Ishikawa (cell line): ENCODE measurements at regions not wholly inside any gene's neighbourhood (a gene's known extent, or its start where the extent isn't known, plus 50 kb on each side); places are given as distances from the start of the nearest gene placed in this dataset.

Experiments
- CEBPB ChIP-seq: IDR thresholded peaks from 2 replicates; pipeline ENCODE4 v1.6.1; 2012
- CREB1 ChIP-seq: IDR thresholded peaks from 2 replicates; pipeline ENCODE4 v1.6.1; 2012; ENCODE audit warnings: low read depth
- EGR1 ChIP-seq: IDR thresholded peaks from 2 replicates; pipeline ENCODE4 v1.6.1; 2012
- EP300 ChIP-seq: IDR thresholded peaks from 2 replicates; pipeline ENCODE4 v1.6.1; 2012; ENCODE audit warnings: borderline replicate concordance
- FOXM1 ChIP-seq: IDR thresholded peaks from 2 replicates; pipeline ENCODE4 v1.6.1; 2012; ENCODE audit warnings: low read depth, borderline replicate concordance
- NFIC ChIP-seq: IDR thresholded peaks from 2 replicates; pipeline ENCODE4 v1.6.1; 2012
- RAD21 ChIP-seq: IDR thresholded peaks from 2 replicates; pipeline ENCODE4 v1.6.1; 2012; ENCODE audit warnings: low read depth
- TAF1 ChIP-seq: IDR thresholded peaks from 2 replicates; pipeline ENCODE4 v1.6.1; 2012; ENCODE audit warnings: low read depth, mild to moderate bottlenecking
- TCF12 ChIP-seq: IDR thresholded peaks from 2 replicates; pipeline ENCODE4 v1.6.1; 2012; ENCODE audit warnings: low read depth
- TEAD4 ChIP-seq: IDR thresholded peaks from 2 replicates; pipeline ENCODE4 v1.6.1; 2012
- YY1 ChIP-seq: IDR thresholded peaks from 2 replicates; pipeline ENCODE4 v1.6.1; 2012; ENCODE audit warnings: low read depth
- ZBTB7A ChIP-seq: IDR thresholded peaks from 2 replicates; pipeline ENCODE4 v1.6.1; 2012; ENCODE audit warnings: low read depth
- TF ChIP-seq, protein P1 (sequence below): IDR thresholded peaks from 2 replicates; pipeline ENCODE4 v1.6.1; 2012
- TF ChIP-seq, protein P2 (sequence below): IDR thresholded peaks from 2 replicates; pipeline ENCODE4 v1.6.1; 2012
- TF ChIP-seq, protein P3 (sequence below): IDR thresholded peaks from 2 replicates; pipeline ENCODE4 v1.6.1; 2012; ENCODE audit warnings: low read depth, mild to moderate bottlenecking

DNA sequence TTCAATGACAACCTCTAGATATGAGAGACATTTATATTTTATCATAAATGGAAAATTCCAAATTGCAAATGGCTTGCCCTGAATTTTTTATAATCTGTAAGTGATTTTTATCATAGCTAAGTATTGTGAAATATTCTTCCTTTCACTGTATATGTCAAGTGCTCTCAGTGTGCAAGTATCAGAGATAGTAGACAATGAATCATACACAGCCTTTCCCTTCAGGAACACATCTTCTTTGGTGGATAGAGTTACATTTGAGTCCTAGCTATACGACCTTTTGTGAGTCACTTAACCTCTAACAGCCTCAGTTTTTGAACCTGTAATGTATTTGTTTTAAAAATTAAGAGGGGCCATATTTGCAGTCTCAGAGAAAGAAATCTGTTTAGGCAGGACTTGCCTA, 350.7 kb upstream of the SEL1L start:
- TF ChIP-seq TEAD4 (no peak), CREB1 (no peak), EGR1 (no peak), ZBTB7A (no peak), YY1 (no peak), NFIC (no peak), RAD21 (no peak), TCF12 (no peak), CEBPB (no peak), EP300 (no peak), FOXM1 (no peak), TAF1 (no peak)
- TF ChIP-seq, protein P1, sequence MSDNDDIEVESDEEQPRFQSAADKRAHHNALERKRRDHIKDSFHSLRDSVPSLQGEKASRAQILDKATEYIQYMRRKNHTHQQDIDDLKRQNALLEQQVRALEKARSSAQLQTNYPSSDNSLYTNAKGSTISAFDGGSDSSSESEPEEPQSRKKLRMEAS = no peak
- TF ChIP-seq, protein P2, sequence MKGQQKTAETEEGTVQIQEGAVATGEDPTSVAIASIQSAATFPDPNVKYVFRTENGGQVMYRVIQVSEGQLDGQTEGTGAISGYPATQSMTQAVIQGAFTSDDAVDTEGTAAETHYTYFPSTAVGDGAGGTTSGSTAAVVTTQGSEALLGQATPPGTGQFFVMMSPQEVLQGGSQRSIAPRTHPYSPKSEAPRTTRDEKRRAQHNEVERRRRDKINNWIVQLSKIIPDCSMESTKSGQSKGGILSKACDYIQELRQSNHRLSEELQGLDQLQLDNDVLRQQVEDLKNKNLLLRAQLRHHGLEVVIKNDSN = no peak
- TF ChIP-seq, protein P3, sequence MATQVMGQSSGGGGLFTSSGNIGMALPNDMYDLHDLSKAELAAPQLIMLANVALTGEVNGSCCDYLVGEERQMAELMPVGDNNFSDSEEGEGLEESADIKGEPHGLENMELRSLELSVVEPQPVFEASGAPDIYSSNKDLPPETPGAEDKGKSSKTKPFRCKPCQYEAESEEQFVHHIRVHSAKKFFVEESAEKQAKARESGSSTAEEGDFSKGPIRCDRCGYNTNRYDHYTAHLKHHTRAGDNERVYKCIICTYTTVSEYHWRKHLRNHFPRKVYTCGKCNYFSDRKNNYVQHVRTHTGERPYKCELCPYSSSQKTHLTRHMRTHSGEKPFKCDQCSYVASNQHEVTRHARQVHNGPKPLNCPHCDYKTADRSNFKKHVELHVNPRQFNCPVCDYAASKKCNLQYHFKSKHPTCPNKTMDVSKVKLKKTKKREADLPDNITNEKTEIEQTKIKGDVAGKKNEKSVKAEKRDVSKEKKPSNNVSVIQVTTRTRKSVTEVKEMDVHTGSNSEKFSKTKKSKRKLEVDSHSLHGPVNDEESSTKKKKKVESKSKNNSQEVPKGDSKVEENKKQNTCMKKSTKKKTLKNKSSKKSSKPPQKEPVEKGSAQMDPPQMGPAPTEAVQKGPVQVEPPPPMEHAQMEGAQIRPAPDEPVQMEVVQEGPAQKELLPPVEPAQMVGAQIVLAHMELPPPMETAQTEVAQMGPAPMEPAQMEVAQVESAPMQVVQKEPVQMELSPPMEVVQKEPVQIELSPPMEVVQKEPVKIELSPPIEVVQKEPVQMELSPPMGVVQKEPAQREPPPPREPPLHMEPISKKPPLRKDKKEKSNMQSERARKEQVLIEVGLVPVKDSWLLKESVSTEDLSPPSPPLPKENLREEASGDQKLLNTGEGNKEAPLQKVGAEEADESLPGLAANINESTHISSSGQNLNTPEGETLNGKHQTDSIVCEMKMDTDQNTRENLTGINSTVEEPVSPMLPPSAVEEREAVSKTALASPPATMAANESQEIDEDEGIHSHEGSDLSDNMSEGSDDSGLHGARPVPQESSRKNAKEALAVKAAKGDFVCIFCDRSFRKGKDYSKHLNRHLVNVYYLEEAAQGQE = no peak

DNA sequence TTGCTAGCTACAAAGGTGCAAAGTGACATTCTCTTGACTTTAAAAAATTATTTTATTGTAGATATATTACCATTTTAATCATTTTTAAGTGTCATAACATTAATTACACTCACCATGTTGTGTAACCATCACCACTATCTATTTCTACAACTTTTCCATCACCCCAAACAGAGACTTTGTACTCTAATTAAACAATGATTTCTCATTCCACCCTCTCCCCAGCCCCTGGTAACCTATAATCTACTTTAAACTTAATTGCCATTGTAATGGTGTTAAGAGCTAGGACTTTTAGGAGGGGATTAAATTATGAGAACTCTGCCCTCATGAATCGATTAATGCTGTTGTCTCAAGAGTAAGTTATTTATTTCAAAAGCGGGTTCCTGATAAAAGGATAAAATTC, 352.9 kb upstream of the SEL1L start:
- TF ChIP-seq TCF12 (no peak), TAF1 (no peak), TEAD4 (no peak), CREB1 (no peak), EP300 (no peak), FOXM1 (no peak), CEBPB (no peak)
- TF ChIP-seq, protein P2 = no peak

DNA sequence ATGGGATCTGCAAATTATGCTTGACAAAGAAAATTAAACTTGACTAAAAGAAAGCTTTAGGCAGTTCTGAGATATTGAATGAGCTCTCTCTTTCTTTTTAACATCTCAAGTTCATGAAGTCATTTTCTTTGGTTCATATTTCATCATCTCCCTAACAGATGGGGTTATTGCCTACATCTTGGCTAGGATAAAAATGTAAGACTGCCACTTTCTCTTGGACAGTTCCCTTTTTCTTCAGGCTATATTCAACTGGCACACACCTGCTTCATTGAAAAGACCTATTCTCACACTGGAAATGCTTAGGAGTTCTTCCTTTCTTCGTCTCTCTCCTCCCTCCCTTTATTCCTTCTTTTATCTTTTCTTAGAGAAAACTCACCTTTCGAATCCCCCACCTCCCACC, 355.9 kb upstream of the SEL1L start:
- TF ChIP-seq TAF1 = no peak
- TF ChIP-seq, protein P1 = no peak
- TF ChIP-seq YY1 = no peak
- TF ChIP-seq CREB1 = no peak
- no peak for TF ChIP-seq ZBTB7A
- no peak for TF ChIP-seq TCF12
- TF ChIP-seq RAD21 = no peak
- no peak for TF ChIP-seq CEBPB
- TF ChIP-seq, protein P2 = no peak
- TF ChIP-seq, protein P3 = no peak
- no peak for TF ChIP-seq NFIC
- no peak for TF ChIP-seq EGR1
- no peak for TF ChIP-seq TEAD4
- TF ChIP-seq EP300 = no peak
- no peak for TF ChIP-seq FOXM1

DNA sequence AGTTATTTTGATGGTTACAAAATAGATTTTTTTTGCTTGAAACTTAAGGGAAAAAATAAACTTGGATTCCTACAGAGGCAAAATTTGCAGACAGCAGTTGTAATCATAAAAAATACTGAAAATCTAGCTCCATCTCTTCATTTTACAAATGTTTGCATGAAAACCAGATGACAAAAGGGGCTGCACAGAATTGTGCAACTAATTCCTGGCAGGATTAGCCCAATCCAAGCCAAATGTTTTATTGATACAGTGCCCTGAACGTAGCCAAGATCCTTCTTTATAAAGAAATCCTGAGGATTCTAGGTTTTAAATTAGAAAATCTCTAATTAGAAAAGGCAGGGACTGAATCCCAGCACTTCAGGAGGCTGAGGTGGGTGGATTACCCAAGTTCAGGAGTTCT, 356.4 kb upstream of the SEL1L start:
- TF ChIP-seq CEBPB = no peak
- TF ChIP-seq TAF1 = no peak
- no peak for TF ChIP-seq YY1
- no peak for TF ChIP-seq RAD21
- no peak for TF ChIP-seq ZBTB7A
- TF ChIP-seq FOXM1 = no peak
- no peak for TF ChIP-seq TCF12
- no peak for TF ChIP-seq CREB1
- TF ChIP-seq, protein P3 = no peak
- TF ChIP-seq NFIC = no peak
- TF ChIP-seq, protein P1 = no peak
